A549 (cell line): ENCODE measurements at regions not wholly inside any gene's neighbourhood (a gene's known extent, or its start where the extent isn't known, plus 50 kb on each side); places are given as distances from the start of the nearest gene placed in this dataset.

Experiments
- ATAC-seq, 2 experiments: fragments of 200-7000 bp in 1 of 2; fragments of >200 bp in 1 of 2; cut with Nextera tagmentation in 1 of 2; cut with Tn5 transposase in 1 of 2; 3 replicates each; pipeline versions ENCODE4 v1.8.0 to v1.9.1; 2018 to 2020; ENCODE audit warnings: mild to moderate bottlenecking in 1 of 2, moderate library complexity in 1 of 2
- CTCF ChIA-PET: fragments of 300-600 bp; sonication (Branson Sonifier 250); formaldehyde crosslinking; extraction: SDS; loops from one replicate; lab custom pipeline; 2021; ENCODE audit warnings: antibody characterized with exemption, inconsistent platforms; lab: Yijun Ruan, JAX
- POLR2A ChIA-PET: fragments of 350-600 bp; formaldehyde crosslinking; extraction: SDS; loops from one replicate; lab custom pipeline; 2021; ENCODE audit warnings: antibody characterized with exemption, inconsistent platforms; lab: Yijun Ruan, JAX
- DNase-seq, 2 experiments: peaks; one replicate each; pipeline versions ENCODE4 v3.0.0 to v3.0.0-alpha.2; 2011 to 2016; ENCODE audit warnings: low read depth in 1 of 2, low spot score in 1 of 2
- FAIRE-seq: peaks from 2 replicates; lab custom pipeline; 2011; peaks lifted over from hg19 to GRCh38; lab: Jason Lieb, UNC
- H3K27ac ChIP-seq, 2 experiments: fragments of >200 bp; sonication (Bioruptor Twin); formaldehyde crosslinking; 3 replicates each; pipeline ENCODE4 v1.5.1; 2016 to 2017
- H3K4me1 ChIP-seq: fragments of >200 bp; sonication (Bioruptor Twin); formaldehyde crosslinking; 3 replicates; pipeline ENCODE4 v1.6.1; 2016
- H3K4me2 ChIP-seq: fragments of >200 bp; sonication (Bioruptor Twin); formaldehyde crosslinking; 3 replicates; pipeline ENCODE4 v1.6.1; 2016
- H3K4me3 ChIP-seq: fragments of >200 bp; sonication (Bioruptor Twin); formaldehyde crosslinking; 3 replicates; pipeline ENCODE4 v1.5.1; 2016
- H3K9me3 ChIP-seq: fragments of >200 bp; sonication (Bioruptor Twin); formaldehyde crosslinking; 3 replicates; pipeline ENCODE4 v1.6.1; 2016
- BHLHE40 ChIP-seq: IDR thresholded peaks from 2 replicates; pipeline ENCODE4 v1.6.1; 2012; ENCODE audit warnings: low read depth, low read length, inconsistent platforms
- CBX8 ChIP-seq: fragments of 200-600 bp; sonication (generic); IDR thresholded peaks from 2 replicates; pipeline ENCODE4 v1.6.1; 2016
- CEBPB ChIP-seq, 2 experiments: fragments of >200 bp in 1 of 2; sonication (Bioruptor Twin) in 1 of 2; formaldehyde crosslinking in 1 of 2; IDR thresholded peaks; 2 replicates each; pipeline ENCODE4 v1.6.1; 2012 to 2016
- EHMT2 ChIP-seq: fragments of 200-600 bp; sonication (generic); IDR thresholded peaks from 2 replicates; pipeline ENCODE4 v1.6.1; 2016; ENCODE audit warnings: antibody characterized with exemption, low read depth, mild to moderate bottlenecking, moderate library complexity
- FOSB ChIP-seq: fragments of 250-450 bp; sonication (Bioruptor Pico); IDR thresholded peaks from 2 replicates; pipeline ENCODE4 v1.5.0; 2020; ENCODE audit warnings: mild to moderate bottlenecking, moderate library complexity
- FOSL2 ChIP-seq, 2 experiments: fragments of 450-650 bp in 1 of 2; fragments of >200 bp in 1 of 2; sonication (Bioruptor Twin) in 1 of 2; formaldehyde crosslinking; IDR thresholded peaks; 2 replicates each; pipeline versions ENCODE4 v1.5.0 to v1.6.1; 2016 to 2020; ENCODE audit warnings: mild to moderate bottlenecking in 1 of 2, moderate library complexity in 1 of 2
- GATA3 ChIP-seq: IDR thresholded peaks from 2 replicates; pipeline ENCODE4 v1.6.1; 2012; ENCODE audit warnings: borderline replicate concordance
- HOXB13 ChIP-seq: fragments of 250-450 bp; sonication (Bioruptor Pico); IDR thresholded peaks from 2 replicates; pipeline ENCODE4 v1.5.0; 2020; ENCODE audit warnings: low read depth, mild to moderate bottlenecking, moderate library complexity
- HOXB5 ChIP-seq: fragments of 250-450 bp; sonication (Bioruptor Pico); IDR thresholded peaks from 2 replicates; pipeline ENCODE4 v1.5.0; 2020; ENCODE audit warnings: mild to moderate bottlenecking, moderate library complexity
- JUN ChIP-seq, 2 experiments: fragments of >200 bp; sonication (Bioruptor Twin); formaldehyde crosslinking; IDR thresholded peaks; 2 replicates in 1 of 2; 3 replicates in 1 of 2; pipeline ENCODE4 v1.6.1; 2016 to 2017
- JUNB ChIP-seq: fragments of >200 bp; sonication (Bioruptor Twin); formaldehyde crosslinking; IDR thresholded peaks from 2 replicates; pipeline ENCODE4 v1.6.1; 2016
- KDM1A ChIP-seq: fragments of 200-600 bp; sonication (generic); IDR thresholded peaks from 2 replicates; pipeline ENCODE4 v1.6.1; 2016; ENCODE audit warnings: low read depth, mild to moderate bottlenecking
- NFE2L2 ChIP-seq: fragments of 150-350 bp; conservative IDR thresholded peaks from 2 replicates; pipeline ENCODE4 v1.6.1; 2014; ENCODE audit warnings: low read length
- NR3C1 ChIP-seq: fragments of >200 bp; sonication (Bioruptor Twin); formaldehyde crosslinking; IDR thresholded peaks from 3 replicates; pipeline ENCODE4 v1.6.1; 2017
- PHF8 ChIP-seq: fragments of 200-600 bp; sonication (generic); IDR thresholded peaks from 2 replicates; pipeline ENCODE4 v1.6.1; 2016; ENCODE audit warnings: low read depth, mild to moderate bottlenecking, antibody characterized with exemption, moderate library complexity, borderline replicate concordance
- POLR2A ChIP-seq: IDR thresholded peaks from 2 replicates; pipeline ENCODE4 v1.6.1; 2012; ENCODE audit warnings: mild to moderate bottlenecking, low read length
- RAD21 ChIP-seq, 2 experiments: fragments of >200 bp in 1 of 2; sonication (Bioruptor Twin) in 1 of 2; formaldehyde crosslinking in 1 of 2; IDR thresholded peaks in 1 of 2; conservative IDR thresholded peaks in 1 of 2; 2 replicates in 1 of 2; 3 replicates in 1 of 2; pipeline ENCODE4 v1.6.1; 2012 to 2018; ENCODE audit warnings: inconsistent platforms in 1 of 2
- RARB ChIP-seq: fragments of 250-450 bp; sonication (Bioruptor Pico); IDR thresholded peaks from 2 replicates; pipeline ENCODE4 v1.8.0; 2021; ENCODE audit warnings: mild to moderate bottlenecking, moderate library complexity
- SMC3 ChIP-seq: fragments of >200 bp; sonication (Bioruptor Twin); formaldehyde crosslinking; IDR thresholded peaks from 3 replicates; pipeline ENCODE4 v1.6.1; 2018; ENCODE audit warnings: inconsistent platforms
- ZC3H11A ChIP-seq: fragments of 450-650 bp; IDR thresholded peaks from 2 replicates; pipeline ENCODE4 v1.6.1; 2014; ENCODE audit warnings: antibody characterized with exemption, mild to moderate bottlenecking
- ZNF302 ChIP-seq: fragments of 250-450 bp; sonication (Bioruptor Pico); IDR thresholded peaks from 2 replicates; pipeline ENCODE4 v1.9.0; 2021; ENCODE audit warnings: inconsistent platforms, mild to moderate bottlenecking, moderate library complexity
- ZSCAN20 ChIP-seq: fragments of 250-450 bp; sonication (Bioruptor Pico); IDR thresholded peaks from 2 replicates; pipeline ENCODE4 v1.8.0; 2022; ENCODE audit warnings: mild to moderate bottlenecking, moderate library complexity
- WGBS: methylation state at CpG from one replicate; pipeline ENCODE4 v1.1.6; 2017; ENCODE audit errors: missing lambda C conversion rate; 5-methylcytosine and 5-hydroxymethylcytosine counted together
- TF ChIP-seq, protein P1 (sequence below): fragments of 250-450 bp; sonication (Bioruptor Pico); IDR thresholded peaks from 2 replicates; pipeline ENCODE4 v1.5.0; 2020; ENCODE audit warnings: low read depth, mild to moderate bottlenecking, moderate library complexity
- TF ChIP-seq, protein P2 (sequence below): IDR thresholded peaks from 2 replicates; pipeline ENCODE4 v1.6.1; 2012
- TF ChIP-seq, protein P3 (sequence below): fragments of >200 bp; sonication (Bioruptor Twin); formaldehyde crosslinking; IDR thresholded peaks from 2 replicates; pipeline ENCODE4 v1.6.1; 2016
- TF ChIP-seq, protein P4 (sequence below): fragments of 250-450 bp; sonication (Bioruptor Pico); IDR thresholded peaks from 2 replicates; pipeline ENCODE4 v1.5.0; 2021; ENCODE audit warnings: mild to moderate bottlenecking, moderate library complexity, borderline replicate concordance
- TF ChIP-seq, protein P5 (sequence below): fragments of 200-600 bp; sonication (generic); IDR thresholded peaks from 2 replicates; pipeline ENCODE4 v1.6.1; 2016; ENCODE audit warnings: antibody characterized with exemption, mild to moderate bottlenecking, moderate library complexity
- TF ChIP-seq, protein P6 (sequence below): IDR thresholded peaks from 2 replicates; pipeline ENCODE4 v1.6.1; 2012; ENCODE audit warnings: low read depth, borderline replicate concordance

DNA sequence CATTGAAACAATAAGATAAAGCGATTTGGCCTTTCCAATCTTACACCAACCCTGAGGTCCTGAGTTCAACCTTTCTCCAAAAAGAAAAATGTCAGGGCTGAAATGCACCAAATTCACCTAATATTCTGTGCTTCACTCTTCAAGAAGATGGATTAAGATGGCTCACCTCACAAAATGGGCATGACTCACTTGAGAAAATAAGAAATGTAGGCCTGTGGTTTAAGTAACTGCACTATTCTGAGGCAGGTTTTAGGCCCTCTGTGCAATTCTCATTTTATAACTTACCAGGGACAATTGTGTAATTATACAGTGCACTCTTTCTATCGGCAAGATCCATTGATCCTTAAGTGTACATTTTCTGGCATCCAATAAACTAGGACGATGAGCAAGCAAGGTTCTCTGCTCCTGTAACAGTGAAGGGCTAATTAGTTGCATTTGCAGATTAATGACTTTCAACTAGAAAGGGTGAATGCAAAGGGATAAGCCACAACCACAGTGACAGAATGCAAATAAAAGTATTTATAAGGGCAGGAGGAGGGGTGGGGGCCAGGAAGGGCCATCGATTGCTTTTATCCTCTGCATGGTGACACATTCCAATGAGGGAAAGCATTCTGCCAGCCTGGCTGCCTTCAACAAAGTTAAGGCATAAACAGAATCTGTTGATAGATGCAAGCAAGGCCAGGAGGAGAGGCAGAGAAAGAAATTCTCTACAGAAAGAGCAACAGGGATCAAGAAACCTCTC is 214.5 kb downstream of the CAAP1 start:
- 36% methylated on average over 4 of the region's 4 CpGs for WGBS
- Histone ChIP-seq H3K4me3 (no peak overlapping the region), H3K4me2 (no peak overlapping the region), H3K27ac (no peak overlapping the region), H3K9me3 (no peaks in the 10 kb centered on the region), H3K4me1 (no peaks in the 10 kb centered on the region)
- FAIRE-seq (no peak), DNase-seq (no peak), ATAC-seq (no peak)
- TF ChIP-seq NFE2L2 (no peak), JUN (IDR thresholded peaks at IDR 0.05) (no peak), BHLHE40 (no peak), ZNF302 (no peak), FOSL2 (IDR thresholded peaks at IDR 0.05) (no peak), FOSL2 (CRISPR knock-in tag; IDR thresholded peaks at IDR 0.05) (no peak), ZC3H11A (no peak), GATA3 (no peak), EHMT2 (no peak), SMC3 (no peak), PHF8 (no peak), KDM1A (no peak), CBX8 (no peak), RARB (CRISPR knock-in tag) (no peak)
- TF ChIP-seq, protein P1, sequence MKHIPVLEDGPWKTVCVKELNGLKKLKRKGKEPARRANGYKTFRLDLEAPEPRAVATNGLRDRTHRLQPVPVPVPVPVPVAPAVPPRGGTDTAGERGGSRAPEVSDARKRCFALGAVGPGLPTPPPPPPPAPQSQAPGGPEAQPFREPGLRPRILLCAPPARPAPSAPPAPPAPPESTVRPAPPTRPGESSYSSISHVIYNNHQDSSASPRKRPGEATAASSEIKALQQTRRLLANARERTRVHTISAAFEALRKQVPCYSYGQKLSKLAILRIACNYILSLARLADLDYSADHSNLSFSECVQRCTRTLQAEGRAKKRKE (CRISPR knock-in tag), result no peak
- TF ChIP-seq, protein P2, sequence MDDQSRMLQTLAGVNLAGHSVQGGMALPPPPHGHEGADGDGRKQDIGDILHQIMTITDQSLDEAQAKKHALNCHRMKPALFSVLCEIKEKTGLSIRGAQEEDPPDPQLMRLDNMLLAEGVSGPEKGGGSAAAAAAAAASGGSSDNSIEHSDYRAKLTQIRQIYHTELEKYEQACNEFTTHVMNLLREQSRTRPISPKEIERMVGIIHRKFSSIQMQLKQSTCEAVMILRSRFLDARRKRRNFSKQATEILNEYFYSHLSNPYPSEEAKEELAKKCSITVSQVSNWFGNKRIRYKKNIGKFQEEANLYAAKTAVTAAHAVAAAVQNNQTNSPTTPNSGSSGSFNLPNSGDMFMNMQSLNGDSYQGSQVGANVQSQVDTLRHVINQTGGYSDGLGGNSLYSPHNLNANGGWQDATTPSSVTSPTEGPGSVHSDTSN, result no peak
- TF ChIP-seq, protein P3, sequence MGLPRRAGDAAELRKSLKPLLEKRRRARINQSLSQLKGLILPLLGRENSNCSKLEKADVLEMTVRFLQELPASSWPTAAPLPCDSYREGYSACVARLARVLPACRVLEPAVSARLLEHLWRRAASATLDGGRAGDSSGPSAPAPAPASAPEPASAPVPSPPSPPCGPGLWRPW, result no peak
- TF ChIP-seq, protein P4, sequence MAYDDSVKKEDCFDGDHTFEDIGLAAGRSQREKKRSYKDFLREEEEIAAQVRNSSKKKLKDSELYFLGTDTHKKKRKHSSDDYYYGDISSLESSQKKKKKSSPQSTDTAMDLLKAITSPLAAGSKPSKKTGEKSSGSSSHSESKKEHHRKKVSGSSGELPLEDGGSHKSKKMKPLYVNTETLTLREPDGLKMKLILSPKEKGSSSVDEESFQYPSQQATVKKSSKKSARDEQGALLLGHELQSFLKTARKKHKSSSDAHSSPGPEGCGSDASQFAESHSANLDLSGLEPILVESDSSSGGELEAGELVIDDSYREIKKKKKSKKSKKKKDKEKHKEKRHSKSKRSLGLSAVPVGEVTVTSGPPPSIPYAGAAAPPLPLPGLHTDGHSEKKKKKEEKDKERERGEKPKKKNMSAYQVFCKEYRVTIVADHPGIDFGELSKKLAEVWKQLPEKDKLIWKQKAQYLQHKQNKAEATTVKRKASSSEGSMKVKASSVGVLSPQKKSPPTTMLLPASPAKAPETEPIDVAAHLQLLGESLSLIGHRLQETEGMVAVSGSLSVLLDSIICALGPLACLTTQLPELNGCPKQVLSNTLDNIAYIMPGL (CRISPR knock-in tag), result no peak
- CTCF ChIA-PET, result no interaction called here
- POLR2A ChIA-PET, result no interaction called here

DNA sequence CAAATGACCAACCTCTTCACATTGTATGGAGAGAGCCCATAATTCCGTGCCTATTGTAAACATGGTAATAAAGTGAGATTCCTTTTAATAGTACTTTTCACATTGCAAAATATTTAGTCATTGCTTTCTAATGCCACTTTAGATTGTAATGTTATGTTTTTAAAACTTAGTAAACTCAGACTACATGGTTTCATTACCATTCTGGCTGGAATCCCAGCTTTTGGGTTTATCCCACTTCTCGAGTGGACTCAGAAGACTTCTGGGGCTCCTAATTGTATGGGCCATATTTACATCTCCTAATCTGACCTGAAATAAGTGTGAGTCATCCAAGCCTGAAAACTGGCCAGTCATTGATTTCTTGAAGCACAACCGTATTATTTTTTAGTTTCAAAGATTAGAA is 217.6 kb downstream of the CAAP1 start:
- FAIRE-seq, result no peak
- no peaks in the 10 kb centered on the region for H3K4me1 ChIP-seq
- no peaks in the 10 kb centered on the region for H3K9me3 ChIP-seq
- ChIA-PET CTCF (no interaction called here), POLR2A (no interaction called here)
- no peak for DNase-seq
- ATAC-seq, result no peak; a peak in 1 of 6 replicates
- H3K4me3 ChIP-seq, result no peak overlapping the region
- no peak overlapping the region for H3K4me2 ChIP-seq
- H3K27ac ChIP-seq, result no peak overlapping the region
- WGBS, result 7% methylated on average over 3 of the region's 3 CpGs
- TF ChIP-seq, protein P5, sequence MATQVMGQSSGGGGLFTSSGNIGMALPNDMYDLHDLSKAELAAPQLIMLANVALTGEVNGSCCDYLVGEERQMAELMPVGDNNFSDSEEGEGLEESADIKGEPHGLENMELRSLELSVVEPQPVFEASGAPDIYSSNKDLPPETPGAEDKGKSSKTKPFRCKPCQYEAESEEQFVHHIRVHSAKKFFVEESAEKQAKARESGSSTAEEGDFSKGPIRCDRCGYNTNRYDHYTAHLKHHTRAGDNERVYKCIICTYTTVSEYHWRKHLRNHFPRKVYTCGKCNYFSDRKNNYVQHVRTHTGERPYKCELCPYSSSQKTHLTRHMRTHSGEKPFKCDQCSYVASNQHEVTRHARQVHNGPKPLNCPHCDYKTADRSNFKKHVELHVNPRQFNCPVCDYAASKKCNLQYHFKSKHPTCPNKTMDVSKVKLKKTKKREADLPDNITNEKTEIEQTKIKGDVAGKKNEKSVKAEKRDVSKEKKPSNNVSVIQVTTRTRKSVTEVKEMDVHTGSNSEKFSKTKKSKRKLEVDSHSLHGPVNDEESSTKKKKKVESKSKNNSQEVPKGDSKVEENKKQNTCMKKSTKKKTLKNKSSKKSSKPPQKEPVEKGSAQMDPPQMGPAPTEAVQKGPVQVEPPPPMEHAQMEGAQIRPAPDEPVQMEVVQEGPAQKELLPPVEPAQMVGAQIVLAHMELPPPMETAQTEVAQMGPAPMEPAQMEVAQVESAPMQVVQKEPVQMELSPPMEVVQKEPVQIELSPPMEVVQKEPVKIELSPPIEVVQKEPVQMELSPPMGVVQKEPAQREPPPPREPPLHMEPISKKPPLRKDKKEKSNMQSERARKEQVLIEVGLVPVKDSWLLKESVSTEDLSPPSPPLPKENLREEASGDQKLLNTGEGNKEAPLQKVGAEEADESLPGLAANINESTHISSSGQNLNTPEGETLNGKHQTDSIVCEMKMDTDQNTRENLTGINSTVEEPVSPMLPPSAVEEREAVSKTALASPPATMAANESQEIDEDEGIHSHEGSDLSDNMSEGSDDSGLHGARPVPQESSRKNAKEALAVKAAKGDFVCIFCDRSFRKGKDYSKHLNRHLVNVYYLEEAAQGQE, result no peak
- TF ChIP-seq HOXB13 (no peak), CEBPB (IDR thresholded peaks at IDR 0.05) (no peak), HOXB5 (CRISPR knock-in tag) (no peak), ZSCAN20 (CRISPR knock-in tag) (no peak), RAD21 (conservative IDR thresholded peaks at IDR 0.05 in 1 of 2, IDR thresholded peaks at IDR 0.05 in 1 of 2) (no peak), POLR2A (no peak), CBX8 (no peak), NR3C1 (no peak), JUNB (no peak), ZNF302 (no peak), FOSB (CRISPR knock-in tag) (no peak), RARB (CRISPR knock-in tag) (no peak)
- TF ChIP-seq, protein P3, result no peak
- TF ChIP-seq, protein P6, sequence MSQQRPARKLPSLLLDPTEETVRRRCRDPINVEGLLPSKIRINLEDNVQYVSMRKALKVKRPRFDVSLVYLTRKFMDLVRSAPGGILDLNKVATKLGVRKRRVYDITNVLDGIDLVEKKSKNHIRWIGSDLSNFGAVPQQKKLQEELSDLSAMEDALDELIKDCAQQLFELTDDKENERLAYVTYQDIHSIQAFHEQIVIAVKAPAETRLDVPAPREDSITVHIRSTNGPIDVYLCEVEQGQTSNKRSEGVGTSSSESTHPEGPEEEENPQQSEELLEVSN, result no peak
